Right lobe of liver (tissue), 4 donors: ENCODE measurements at regions not wholly inside any gene's neighbourhood (a gene's known extent, or its start where the extent isn't known, plus 50 kb on each side); places are given as distances from the start of the nearest gene placed in this dataset.

Experiments
- CTCF ChIP-seq, 4 donors: fragments of 200-600 bp in 3 of 4; fragments of 450-650 bp in 1 of 4; IDR thresholded peaks; one replicate each; pipeline versions ENCODE4 v1.5.1 to v1.8.0; 2016 to 2022; ENCODE audit warnings: antibody characterized with exemption in 4 of 4, mild to moderate bottlenecking in 2 of 4
- POLR2A ChIP-seq: fragments of 450-650 bp; IDR thresholded peaks from one replicate; pipeline ENCODE4 v1.6.1; 2017; ENCODE audit warnings: antibody characterized with exemption, mild to moderate bottlenecking
- donor health status: DM: no; HTN: no; CAD: no.
- donor health status: DM: no; HTN: no; CAD: no.
- donor health status: DM: no; HTN: yes; CAD: no.

GRCh38 chr5:18285257-18285656, 651.0 kb downstream of the TAF11L14 start:
- TF ChIP-seq CTCF (IDR thresholded peaks at IDR 0.05) (no peak), POLR2A (no peak)
